Transverse colon (tissue), 4 donors: ENCODE measurements at regions not wholly inside any gene's neighbourhood (a gene's known extent, or its start where the extent isn't known, plus 50 kb on each side); places are given as distances from the start of the nearest gene placed in this dataset.

Experiments
- DNase-seq: peaks from one replicate; pipeline ENCODE4 v3.0.0-alpha.2; 2019
- H3K27ac ChIP-seq, 4 donors: fragments of 200-600 bp; sonication (generic); 2 replicates each; pipeline ENCODE4 v1.5.1; 2016 to 2018; ENCODE audit warnings: inconsistent platforms in 4 of 4
- H3K27me3 ChIP-seq: fragments of 200-600 bp; sonication (generic); 2 replicates; pipeline ENCODE4 v1.5.1; 2017; ENCODE audit warnings: inconsistent platforms
- H3K36me3 ChIP-seq, 4 donors: fragments of 200-600 bp; sonication (generic); 2 replicates each; pipeline ENCODE4 v1.5.1; 2017 to 2019; ENCODE audit warnings: inconsistent platforms in 4 of 4
- H3K4me1 ChIP-seq, 4 donors: fragments of 200-600 bp; sonication (generic); 2 replicates each; pipeline ENCODE4 v1.5.1; 2017 to 2020; ENCODE audit warnings: inconsistent platforms in 4 of 4
- H3K4me3 ChIP-seq, 4 donors: fragments of 200-600 bp; sonication (generic); 1 replicate in 1 of 4; 2 replicates in 3 of 4; pipeline versions ENCODE4 v1.5.1 to v1.6.1; 2017 to 2019; ENCODE audit warnings: inconsistent platforms in 4 of 4
- H3K9me3 ChIP-seq, 2 donors: fragments of 200-600 bp; sonication (generic); 2 replicates each; pipeline ENCODE4 v1.5.1; 2017 to 2019; ENCODE audit warnings: inconsistent platforms in 2 of 2
- EP300 ChIP-seq: sonication (generic); formaldehyde crosslinking; IDR thresholded peaks from one replicate; pipeline ENCODE4 v1.6.1; 2017; ENCODE audit warnings: antibody characterized with exemption, low read depth
- POLR2A ChIP-seq: fragments of 450-650 bp; IDR thresholded peaks from one replicate; pipeline ENCODE4 v1.6.1; 2016; ENCODE audit warnings: antibody characterized with exemption, mild to moderate bottlenecking, moderate library complexity
- POLR2AphosphoS5 ChIP-seq, 3 donors: sonication (generic); formaldehyde crosslinking; IDR thresholded peaks; one replicate each; pipeline ENCODE4 v1.6.1; 2016; ENCODE audit warnings: antibody characterized with exemption in 3 of 3
- WGBS, 2 donors: methylation state at CpG; one replicate each; pipeline ENCODE4 v1.1.5; 2018; ENCODE audit warnings: low coverage in 1 of 2; 5-methylcytosine and 5-hydroxymethylcytosine counted together
- in situ Hi-C, 4 donors: fragments of 200-750 bp; cut with MboI; loops; one replicate each; pipeline versions ENCODE4 v1.15.0 to v1.15.1; 2017; ENCODE audit warnings: low sequenced_read_pairs in 3 of 4, low pct_ligation_motif_present in 1 of 4, low pct_unique_long_range_greater_than_20kb in 1 of 4
- intact Hi-C: fragments of 100-400 bp; cut with DNase I; formaldehyde crosslinking; loops from one replicate; pipeline ENCODE4 v1.15.1; 2023; ENCODE audit warnings: low total_unique reads
- TF ChIP-seq, protein P1 (sequence below), 5 experiments: fragments of 200-600 bp in 3 of 5; fragments of 450-650 bp in 2 of 5; sonication (generic) in 3 of 5; IDR thresholded peaks; 1 replicate in 2 of 5; 2 replicates in 3 of 5; pipeline ENCODE4 v1.5.1; 2016 to 2017; ENCODE audit warnings: antibody characterized with exemption in 5 of 5, inconsistent platforms in 3 of 5, mild to moderate bottlenecking in 2 of 5, moderate library complexity in 1 of 5

DNA sequence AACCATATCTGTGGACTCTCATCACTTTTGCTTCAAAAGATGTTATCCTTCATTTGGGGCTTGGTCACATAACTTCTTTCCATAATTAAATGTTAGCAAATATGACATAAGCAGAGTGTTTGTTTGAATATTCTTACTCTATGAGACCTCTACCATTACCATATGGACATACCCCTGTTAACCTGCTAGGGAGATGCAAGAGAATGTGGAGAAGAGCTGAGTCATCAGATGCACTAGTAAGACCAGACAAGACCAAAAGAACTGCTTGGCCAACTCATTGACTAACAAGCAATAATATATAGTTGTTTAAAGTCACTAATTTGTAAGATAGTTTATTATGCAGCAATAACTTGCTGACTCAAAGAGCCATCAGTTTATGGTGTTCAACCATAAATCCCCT, 652.9 kb downstream of the SMARCA1 start:
- DNase-seq = no peak
- Histone ChIP-seq H3K4me1 (no peaks in the 10 kb centered on the region), H3K9me3 (no peaks in the 10 kb centered on the region), H3K27ac (no peak overlapping the region), H3K27me3 (no peaks in the 10 kb centered on the region), H3K4me3 (no peak overlapping the region), H3K36me3 (no peaks in the 10 kb centered on the region)
- intact Hi-C loops (no loop called here), in situ Hi-C loops (no loop called here)
- TF ChIP-seq POLR2AphosphoS5 (IDR thresholded peaks at IDR 0.05) (no peak), POLR2A (no peak), EP300 (no peak)
- TF ChIP-seq, protein P1, sequence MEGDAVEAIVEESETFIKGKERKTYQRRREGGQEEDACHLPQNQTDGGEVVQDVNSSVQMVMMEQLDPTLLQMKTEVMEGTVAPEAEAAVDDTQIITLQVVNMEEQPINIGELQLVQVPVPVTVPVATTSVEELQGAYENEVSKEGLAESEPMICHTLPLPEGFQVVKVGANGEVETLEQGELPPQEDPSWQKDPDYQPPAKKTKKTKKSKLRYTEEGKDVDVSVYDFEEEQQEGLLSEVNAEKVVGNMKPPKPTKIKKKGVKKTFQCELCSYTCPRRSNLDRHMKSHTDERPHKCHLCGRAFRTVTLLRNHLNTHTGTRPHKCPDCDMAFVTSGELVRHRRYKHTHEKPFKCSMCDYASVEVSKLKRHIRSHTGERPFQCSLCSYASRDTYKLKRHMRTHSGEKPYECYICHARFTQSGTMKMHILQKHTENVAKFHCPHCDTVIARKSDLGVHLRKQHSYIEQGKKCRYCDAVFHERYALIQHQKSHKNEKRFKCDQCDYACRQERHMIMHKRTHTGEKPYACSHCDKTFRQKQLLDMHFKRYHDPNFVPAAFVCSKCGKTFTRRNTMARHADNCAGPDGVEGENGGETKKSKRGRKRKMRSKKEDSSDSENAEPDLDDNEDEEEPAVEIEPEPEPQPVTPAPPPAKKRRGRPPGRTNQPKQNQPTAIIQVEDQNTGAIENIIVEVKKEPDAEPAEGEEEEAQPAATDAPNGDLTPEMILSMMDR (IDR thresholded peaks at IDR 0.05) = no peak

GRCh38 chrX:128862557-128862956, 660.7 kb downstream of the SMARCA1 start:
- intact Hi-C loops = no loop called here
- H3K36me3 ChIP-seq = no peaks in the 10 kb centered on the region
- TF ChIP-seq, protein P1 (IDR thresholded peaks at IDR 0.05) = no peak
- no peaks in the 10 kb centered on the region for H3K9me3 ChIP-seq
- H3K4me1 ChIP-seq = no peaks in the 10 kb centered on the region
- H3K27ac ChIP-seq = no peak overlapping the region
- 69% methylated on average over 2 of the region's 2 CpGs; no CpG with 5 or more reads in 1 of the 2 donors for WGBS, 2 donors
- no peak for DNase-seq
- no peaks in the 10 kb centered on the region for H3K27me3 ChIP-seq
- in situ Hi-C loops = no loop called here
- H3K4me3 ChIP-seq = no peak overlapping the region

DNA sequence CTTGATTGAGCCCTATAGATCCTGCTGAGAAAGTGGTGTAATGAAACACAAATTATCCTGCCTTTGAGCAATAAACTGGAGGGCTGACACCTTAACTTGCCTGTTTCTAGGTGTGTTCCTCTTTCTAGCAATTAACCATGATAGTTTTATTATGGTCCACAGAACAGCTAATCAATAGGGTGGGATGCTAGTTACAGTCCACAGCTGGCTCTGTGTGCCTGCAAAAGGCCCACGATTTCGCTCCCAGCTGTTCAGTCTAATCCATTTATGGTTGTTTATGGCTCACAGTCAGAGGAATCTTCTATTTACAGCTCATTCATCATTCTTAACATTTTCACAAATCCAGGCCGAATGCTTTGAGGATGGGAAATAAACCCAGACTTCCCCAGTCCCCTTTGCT, 674.9 kb downstream of the SMARCA1 start:
- intact Hi-C loops (no loop called here), in situ Hi-C loops (no loop called here)
- no peaks in the 10 kb centered on the region for H3K4me1 ChIP-seq
- WGBS, 2 donors = 47% methylated on average over 3 of the region's 3 CpGs; no CpG with 5 or more reads in 1 of the 2 donors
- H3K27ac ChIP-seq = no peak overlapping the region
- no peak overlapping the region for H3K4me3 ChIP-seq
- H3K36me3 ChIP-seq = no peaks in the 10 kb centered on the region
- TF ChIP-seq POLR2A = no peak
- TF ChIP-seq EP300 = no peak
- TF ChIP-seq POLR2AphosphoS5 (IDR thresholded peaks at IDR 0.05) = no peak
- TF ChIP-seq, protein P1 (IDR thresholded peaks at IDR 0.05) = no peak
- DNase-seq = no peak
- H3K9me3 ChIP-seq = no peaks in the 10 kb centered on the region
- H3K27me3 ChIP-seq = no peaks in the 10 kb centered on the region

- Histone ChIP-seq H3K36me3 (no peaks in the 10 kb centered on the region), H3K4me1 (no peaks in the 10 kb centered on the region), H3K9me3 (no peaks in the 10 kb centered on the region), H3K27ac (no peak overlapping the region), H3K4me3 (no peak overlapping the region), H3K27me3 (no peaks in the 10 kb centered on the region)
- intact Hi-C loops = no loop called here
- in situ Hi-C loops = no loop called here
- DNase-seq = no peak
- TF ChIP-seq, protein P1 (IDR thresholded peaks at IDR 0.05) = no peak
- no peak for TF ChIP-seq POLR2AphosphoS5 (IDR thresholded peaks at IDR 0.05)
- no peak for TF ChIP-seq POLR2A
- TF ChIP-seq EP300 = no peak
- WGBS, 2 donors = 33 to 46% methylated on average over 1 to 3 of the region's 3 CpGs
These were observed 676.9 kb downstream of the SMARCA1 start for GRCh38 chrX:128846385-128846784.
